ENCODE measurements at regions not wholly inside any gene's neighbourhood (a gene's known extent, or its start where the extent isn't known, plus 50 kb on each side); places are given as distances from the start of the nearest gene placed in this dataset.

DNA sequence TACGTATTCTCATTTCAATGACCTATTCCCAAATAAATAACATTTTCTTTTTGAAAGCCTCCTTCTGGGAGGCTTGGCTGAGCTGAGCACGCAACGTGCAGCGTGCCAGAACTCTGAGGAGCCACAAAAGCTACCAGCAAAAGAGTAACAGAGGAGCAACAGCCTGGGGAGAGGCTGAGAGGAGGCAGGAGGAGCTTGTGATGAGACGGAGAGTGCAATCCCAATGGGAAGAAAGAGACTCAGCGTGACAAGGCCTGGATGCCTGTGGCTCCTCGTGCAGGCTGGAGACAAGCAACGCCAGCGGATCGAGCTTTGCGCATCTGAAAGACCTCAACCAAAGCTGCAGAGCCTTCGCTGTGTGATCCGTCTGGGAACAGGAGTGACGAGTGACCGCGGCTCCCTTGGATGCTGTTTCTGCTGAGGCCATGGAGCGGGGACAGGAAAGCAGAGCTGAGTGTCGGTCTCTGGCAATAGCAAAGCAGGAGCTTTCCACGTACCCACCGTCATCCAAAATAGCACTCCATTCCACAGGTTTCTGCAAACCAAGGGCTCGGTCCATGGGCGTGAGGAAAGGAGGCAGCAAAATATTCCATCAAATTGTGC is 171.7 kb upstream of the PFKP start:
- no peaks in the 10 kb centered on the region for H3F3A ChIP-seq (ENCODE audit: low read length, unreplicated experiment)
- BruUV-seq (replicated peaks): no TSS peak
- H3K9me3 ChIP-seq (ENCODE audit: low read length): no peaks in the 10 kb centered on the region
- H4K20me1 ChIP-seq (ENCODE audit: low read length): no peaks in the 10 kb centered on the region
- DNase-seq (no peak), ATAC-seq (no peak)
- H3K36me3 ChIP-seq (ENCODE audit: low read depth, low read length): no peaks in the 10 kb centered on the region
- H3K4me3 ChIP-seq (ENCODE audit: low read length): no peak overlapping the region
- no peak overlapping the region for H3K4me2 ChIP-seq (ENCODE audit: low read length)
- TF ChIP-seq CTCF (conservative IDR thresholded peaks at IDR 0.05; ENCODE audit: low read depth, low read length) (no peak), EZH2 (IDR thresholded peaks at IDR 0.05; ENCODE audit: low read length, unreplicated experiment) (no peak), EZH2phosphoT487 (IDR thresholded peaks at IDR 0.05; ENCODE audit: borderline replicate concordance, low read length) (no peak)
- ChIA-PET POLR2A (ENCODE audit: unreplicated experiment) (no interaction called here), CTCF (no interaction called here)
- H3K4me1 ChIP-seq (ENCODE audit: insufficient read depth, low read length): no peaks in the 10 kb centered on the region
- H2AFZ ChIP-seq (ENCODE audit: low read length): no peak overlapping the region
- H3K27me3 ChIP-seq (ENCODE audit: low read length): peaks cover 7% of the 10 kb centered on the region
- intact Hi-C loops (cut with micrococcal nuclease): no loop called here
- H3K79me2 ChIP-seq (ENCODE audit: low read length): no peaks in the 10 kb centered on the region
- H3K9ac ChIP-seq (ENCODE audit: low read length): no peak overlapping the region
- no peak overlapping the region for H3K27ac ChIP-seq (ENCODE audit: low read length)
- H3K9me2 ChIP-seq (replicated peaks; ENCODE audit: low read length): no peaks in the 10 kb centered on the region

- POLR2A ChIA-PET (ENCODE audit: unreplicated experiment): no interaction called here
- H3K9me3 ChIP-seq (ENCODE audit: low read length): no peaks in the 10 kb centered on the region
- TF ChIP-seq CTCF (conservative IDR thresholded peaks at IDR 0.05; ENCODE audit: low read depth, low read length) (no peak), EZH2phosphoT487 (IDR thresholded peaks at IDR 0.05; ENCODE audit: borderline replicate concordance, low read length) (no peak), EZH2 (IDR thresholded peaks at IDR 0.05; ENCODE audit: low read length, unreplicated experiment) (no peak)
Observed at GRCh38 chr10:2893991-2894390, 173.4 kb upstream of the PFKP start.

DNA sequence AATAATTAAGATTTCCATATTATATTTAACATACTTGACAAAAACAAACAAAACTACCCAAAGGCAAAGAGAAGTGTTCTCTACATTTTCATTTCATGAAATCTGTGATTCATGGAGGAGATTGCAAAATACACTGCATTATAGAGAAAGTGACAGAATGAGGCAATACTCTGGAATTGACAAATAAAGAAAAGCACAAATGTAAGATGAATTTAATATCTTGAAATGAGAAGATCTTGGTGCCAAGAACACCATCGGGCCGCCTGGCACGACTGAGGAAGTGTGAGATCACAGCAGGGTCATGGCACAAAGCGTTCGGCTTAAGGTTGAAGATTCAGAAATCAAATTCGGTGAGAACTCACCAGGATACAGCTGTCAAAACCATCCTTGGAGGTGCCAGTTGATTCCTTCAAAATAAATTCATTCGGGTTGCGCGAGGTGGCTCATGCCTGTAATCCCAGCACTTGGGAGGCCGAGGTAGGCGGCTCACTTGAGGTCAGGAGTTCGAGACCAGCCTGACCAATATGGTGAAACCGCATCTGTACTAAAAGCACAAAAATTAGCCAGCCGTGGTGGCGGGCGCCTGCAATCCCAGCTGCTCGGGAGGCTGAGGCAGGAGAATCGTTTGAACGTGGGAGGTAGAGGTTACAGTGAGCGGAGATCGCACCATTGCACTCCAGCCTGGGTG is 174.0 kb upstream of the PFKP start:
- no peaks in the 10 kb centered on the region for H3K4me1 ChIP-seq (ENCODE audit: insufficient read depth, low read length)
- TF ChIP-seq EZH2 (IDR thresholded peaks at IDR 0.05; ENCODE audit: low read length, unreplicated experiment): no peak
- TF ChIP-seq EZH2phosphoT487 (IDR thresholded peaks at IDR 0.05; ENCODE audit: borderline replicate concordance, low read length): no peak
- TF ChIP-seq CTCF (conservative IDR thresholded peaks at IDR 0.05; ENCODE audit: low read depth, low read length): no peak
- no peak overlapping the region for H2AFZ ChIP-seq (ENCODE audit: low read length)
- no peaks in the 10 kb centered on the region for H3K9me2 ChIP-seq (replicated peaks; ENCODE audit: low read length)
- DNase-seq (no peak), ATAC-seq (no peak)
- intact Hi-C loops (cut with micrococcal nuclease): no loop called here
- H3K9ac ChIP-seq (ENCODE audit: low read length): no peak overlapping the region
- POLR2A ChIA-PET (ENCODE audit: unreplicated experiment): no interaction called here
- no TSS peak for BruUV-seq (replicated peaks)
- CTCF ChIA-PET: no interaction called here
- no peaks in the 10 kb centered on the region for H3K36me3 ChIP-seq (ENCODE audit: low read depth, low read length)
- H3K9me3 ChIP-seq (ENCODE audit: low read length): no peaks in the 10 kb centered on the region
- no peak overlapping the region for H3K27ac ChIP-seq (ENCODE audit: low read length)
- no peaks in the 10 kb centered on the region for H4K20me1 ChIP-seq (ENCODE audit: low read length)
- H3K79me2 ChIP-seq (ENCODE audit: low read length): no peaks in the 10 kb centered on the region
- peaks cover 5% of the 10 kb centered on the region; the same call in 1 of the 2 replicates for H3K27me3 ChIP-seq (ENCODE audit: low read length)
- H3K4me2 ChIP-seq (ENCODE audit: low read length): no peak overlapping the region
- no peak overlapping the region for H3K4me3 ChIP-seq (ENCODE audit: low read length)
- H3F3A ChIP-seq (ENCODE audit: low read length, unreplicated experiment): no peaks in the 10 kb centered on the region

More at GRCh38 chr10:2893991-2894390, 173.4 kb upstream of the PFKP start:
- no peaks in the 10 kb centered on the region for H3F3A ChIP-seq (ENCODE audit: low read length, unreplicated experiment)
- ATAC-seq (no peak), DNase-seq (no peak)
- H3K4me2 ChIP-seq (ENCODE audit: low read length): no peak overlapping the region
- H3K4me1 ChIP-seq (ENCODE audit: insufficient read depth, low read length): no peaks in the 10 kb centered on the region
- no peak overlapping the region for H2AFZ ChIP-seq (ENCODE audit: low read length)
- intact Hi-C loops (cut with micrococcal nuclease): no loop called here
- H3K4me3 ChIP-seq (ENCODE audit: low read length): no peak overlapping the region
- no peak overlapping the region for H3K9ac ChIP-seq (ENCODE audit: low read length)
- CTCF ChIA-PET: no interaction called here
- no peak overlapping the region for H3K27ac ChIP-seq (ENCODE audit: low read length)
- no peaks in the 10 kb centered on the region for H3K36me3 ChIP-seq (ENCODE audit: low read depth, low read length)
- no TSS peak for BruUV-seq (replicated peaks)
- no peaks in the 10 kb centered on the region for H4K20me1 ChIP-seq (ENCODE audit: low read length)
- H3K9me2 ChIP-seq (replicated peaks; ENCODE audit: low read length): no peaks in the 10 kb centered on the region
- no peaks in the 10 kb centered on the region for H3K79me2 ChIP-seq (ENCODE audit: low read length)
- H3K27me3 ChIP-seq (ENCODE audit: low read length): peaks cover 5% of the 10 kb centered on the region; the same call in 1 of the 2 replicates

Measured in PC-3 (cell line).